Stimulated activated CD4-positive, alpha-beta T cell treated with anti-CD3 and anti-CD28 coated beads, Interleukin-2, amount 100 ng/mL, for 48 hours (primary cell): ENCODE measurements at regions not wholly inside any gene's neighbourhood (a gene's known extent, or its start where the extent isn't known, plus 50 kb on each side); places are given as distances from the start of the nearest gene placed in this dataset.
"Not testable (repeated sequence)": the region's sequence is repeated elsewhere in the genome, so short reads cannot be mapped to it uniquely, and the experiment has no call there.

Source experiments
- DNase-seq, 2 donors: peaks; one replicate each; pipeline ENCODE4 v3.0.0-alpha.2; 2020

- DNase-seq: no peak
Observed at GRCh38 chr2:129469389-129469788, 510.1 kb upstream of the RAB6C start.

GRCh38 chr2:129469871-129470270 lies 509.6 kb upstream of the RAB6C start:
- no peak for DNase-seq

- no peak for DNase-seq
Observed at GRCh38 chr2:129478902-129479517, 500.5 kb upstream of the RAB6C start.

GRCh38 chr2:129479892-129480291 lies 499.6 kb upstream of the RAB6C start:
- no peak for DNase-seq

- DNase-seq: no peak
Observed at GRCh38 chr2:129480790-129481189, 498.7 kb upstream of the RAB6C start.

- DNase-seq: no peak
Observed at GRCh38 chr2:129481306-129482219, 497.9 kb upstream of the RAB6C start.

GRCh38 chr2:129482626-129483025 lies 496.8 kb upstream of the RAB6C start:
- DNase-seq: no peak

- no peak for DNase-seq
Observed at GRCh38 chr2:129483366-129483765, 496.1 kb upstream of the RAB6C start.

- no peak for DNase-seq
Observed at GRCh38 chr2:129484999-129485897, 494.2 kb upstream of the RAB6C start.

- no peak for DNase-seq
Observed at GRCh38 chr2:129488376-129488775, 491.1 kb upstream of the RAB6C start.

GRCh38 chr2:129490641-129491040 lies 488.8 kb upstream of the RAB6C start:
- DNase-seq: no peak

GRCh38 chr2:129491308-129491707 lies 488.2 kb upstream of the RAB6C start:
- DNase-seq: no peak

GRCh38 chr2:129492548-129492947 lies 486.9 kb upstream of the RAB6C start:
- no peak for DNase-seq

GRCh38 chr2:129499747-129500146 lies 479.7 kb upstream of the RAB6C start:
- no peak for DNase-seq

GRCh38 chr2:129502781-129503180 lies 476.7 kb upstream of the RAB6C start:
- DNase-seq: no peak

- DNase-seq: no peak
Observed at GRCh38 chr2:129504646-129505045, 474.8 kb upstream of the RAB6C start.

- no peak for DNase-seq
Observed at GRCh38 chr2:129518937-129519336, 460.5 kb upstream of the RAB6C start.

GRCh38 chr2:129532158-129532557 lies 447.3 kb upstream of the RAB6C start:
- not testable (repeated sequence) for DNase-seq

- no peak for DNase-seq
Observed at GRCh38 chr2:129548880-129549279, 430.6 kb upstream of the RAB6C start.

- no peak for DNase-seq
Observed at GRCh38 chr2:129550536-129550935, 428.9 kb upstream of the RAB6C start.

GRCh38 chr2:129554373-129554772 lies 425.1 kb upstream of the RAB6C start:
- no peak for DNase-seq

GRCh38 chr2:129559101-129559500 lies 420.4 kb upstream of the RAB6C start:
- DNase-seq: no peak

- DNase-seq: no peak
Observed at GRCh38 chr2:129565551-129566109, 413.8 kb upstream of the RAB6C start.
